T-helper 22 cell (primary cell): ENCODE measurements at regions not wholly inside any gene's neighbourhood (a gene's known extent, or its start where the extent isn't known, plus 50 kb on each side); places are given as distances from the start of the nearest gene placed in this dataset.
"Not testable (repeated sequence)": the region's sequence is repeated elsewhere in the genome, so short reads cannot be mapped to it uniquely, and the experiment has no call there.

Source experiments
- DNase-seq: peaks from one replicate; pipeline ENCODE4 v3.0.0-alpha.2; 2020; ENCODE audit warnings: low read depth

DNA sequence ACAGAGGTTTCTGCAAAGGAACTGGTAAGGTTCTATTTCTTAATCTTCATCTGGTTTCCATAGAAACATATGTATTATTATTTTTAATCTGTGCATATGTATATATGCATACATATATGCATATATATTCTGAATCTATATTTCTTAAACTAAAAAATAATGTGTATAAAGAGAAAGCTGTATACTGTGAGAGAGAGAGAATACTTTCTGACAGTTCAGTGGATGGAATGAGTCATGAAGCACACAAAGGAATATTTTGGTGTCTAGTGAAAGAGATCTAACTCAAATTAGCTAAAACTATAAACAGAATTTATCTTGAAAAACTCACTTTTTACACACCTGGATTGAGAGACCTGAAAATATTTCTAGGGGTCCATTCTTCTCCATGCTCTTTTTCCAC is 1929.3 kb upstream of the LRRTM1 start:
- no peak for DNase-seq

DNA sequence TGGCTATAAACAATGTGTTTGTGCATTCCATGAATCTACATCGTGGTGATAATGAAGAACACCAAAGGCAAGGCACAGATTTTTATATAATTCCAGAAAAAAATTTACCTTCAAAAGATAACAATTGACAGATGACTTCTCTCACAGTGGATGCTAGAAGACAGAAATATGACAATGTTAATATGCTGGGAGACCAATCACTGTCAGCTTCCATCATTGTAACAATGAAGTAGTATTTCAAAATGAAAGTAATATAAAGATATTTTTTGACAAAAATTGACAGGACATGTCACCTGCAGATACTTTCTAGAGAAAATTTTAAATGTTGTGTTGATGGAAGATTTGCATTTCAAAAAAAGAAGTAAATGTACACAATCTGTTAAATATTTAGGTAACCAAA is 1925.9 kb upstream of the LRRTM1 start:
- no peak for DNase-seq

DNA sequence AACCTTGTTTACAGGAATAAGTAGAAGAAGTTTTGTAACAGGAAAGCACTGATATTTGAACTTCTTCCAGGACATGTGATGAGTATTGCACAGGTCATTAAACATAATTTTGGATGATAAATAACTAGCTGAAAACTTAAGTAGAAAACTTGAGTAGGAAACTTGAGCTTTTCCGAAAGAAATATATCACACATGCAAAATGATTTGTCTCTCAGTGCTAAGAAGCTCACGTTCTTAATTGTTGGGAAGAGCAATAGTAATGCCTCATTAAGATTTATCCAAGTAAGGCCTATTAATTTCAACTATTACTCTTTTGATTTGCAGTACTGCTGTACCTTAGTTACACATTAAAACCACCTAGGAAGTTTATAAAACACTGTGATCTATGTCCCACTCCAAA is 1921.9 kb upstream of the LRRTM1 start:
- no peak for DNase-seq

DNA sequence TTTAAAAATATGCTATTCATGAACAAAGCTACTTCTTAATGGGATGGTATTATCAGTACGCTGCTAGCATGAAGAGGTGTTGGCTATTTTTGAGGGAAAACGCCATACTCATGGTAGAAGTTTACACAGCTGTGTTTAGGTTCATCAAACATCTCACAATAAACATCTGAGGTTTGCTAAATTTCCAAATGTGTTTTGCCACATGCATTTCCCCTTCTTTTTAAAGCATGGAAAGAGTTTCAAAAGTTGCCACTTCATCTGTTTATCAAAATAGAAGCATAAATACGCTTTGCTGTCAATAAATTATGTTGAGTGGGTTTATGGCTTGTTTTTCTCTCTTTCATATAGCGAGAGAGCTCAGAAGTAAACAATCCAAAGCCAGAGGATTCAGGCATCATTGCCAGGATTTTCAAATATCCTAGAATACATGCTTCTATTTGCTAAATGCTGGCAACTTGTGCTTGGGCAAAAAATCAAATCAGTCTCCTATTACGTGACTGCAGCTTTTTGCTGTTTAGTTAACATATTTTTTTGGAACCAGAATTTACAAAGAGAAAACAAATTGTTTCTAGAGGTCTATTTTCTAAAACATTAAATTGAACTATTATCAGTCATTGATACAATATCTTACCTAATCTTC is 1919.9 kb upstream of the LRRTM1 start:
- no peak for DNase-seq

GRCh38 chr2:82215212-82215611 is 1910.7 kb upstream of the LRRTM1 start:
- DNase-seq: no peak

GRCh38 chr2:82199493-82199852 is 1894.9 kb upstream of the LRRTM1 start:
- DNase-seq: no peak

DNA sequence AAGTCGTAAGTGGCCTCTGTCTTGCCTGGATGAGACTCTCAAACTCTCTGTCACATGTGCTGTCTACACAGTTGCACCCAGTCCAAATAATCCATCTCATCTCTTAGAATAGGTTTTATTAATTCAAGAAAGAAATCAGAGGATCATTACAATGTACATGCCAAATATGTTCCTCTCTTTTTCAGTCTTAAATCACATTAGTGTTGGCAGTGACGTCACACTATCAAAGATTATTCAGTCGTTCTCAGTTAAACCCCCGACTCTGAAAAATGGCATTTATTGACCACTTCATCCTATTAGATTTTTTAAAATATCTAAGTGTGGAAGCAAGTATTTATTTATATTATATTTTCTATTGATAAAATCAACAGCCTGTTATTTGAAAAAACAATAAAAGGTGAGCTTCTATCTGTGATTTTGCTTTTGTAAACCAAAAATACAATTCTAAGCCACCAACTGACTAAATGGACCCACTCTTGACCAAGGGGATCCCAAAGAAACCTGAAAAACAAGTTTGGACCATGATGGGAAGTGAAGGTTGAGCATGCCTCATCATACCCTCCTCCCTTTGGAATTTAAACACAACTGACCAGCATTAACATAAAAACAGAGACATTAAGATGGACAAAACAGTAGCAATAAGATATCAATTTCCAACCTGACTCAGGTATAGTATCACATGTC is 1894.4 kb upstream of the LRRTM1 start:
- no peak for DNase-seq

DNA sequence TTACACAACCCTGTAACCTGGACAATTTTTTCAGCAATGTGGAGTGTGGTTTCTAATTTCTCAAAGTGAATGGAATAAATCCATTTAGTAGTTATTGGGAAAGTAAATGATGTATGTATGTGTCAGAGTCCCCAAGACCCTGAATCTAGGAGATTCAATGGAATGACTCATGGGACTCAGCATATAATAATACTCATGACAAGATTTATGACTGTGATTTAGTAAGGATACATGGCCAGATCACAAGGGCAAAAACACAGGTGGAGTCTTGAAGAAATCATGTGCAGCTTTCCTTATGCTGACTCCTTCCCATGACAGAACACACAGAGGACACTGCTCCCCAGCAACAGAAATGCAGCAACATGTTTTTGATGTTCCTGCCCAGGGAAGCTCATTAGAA is 1877.7 kb upstream of the LRRTM1 start:
- no peak for DNase-seq

DNA sequence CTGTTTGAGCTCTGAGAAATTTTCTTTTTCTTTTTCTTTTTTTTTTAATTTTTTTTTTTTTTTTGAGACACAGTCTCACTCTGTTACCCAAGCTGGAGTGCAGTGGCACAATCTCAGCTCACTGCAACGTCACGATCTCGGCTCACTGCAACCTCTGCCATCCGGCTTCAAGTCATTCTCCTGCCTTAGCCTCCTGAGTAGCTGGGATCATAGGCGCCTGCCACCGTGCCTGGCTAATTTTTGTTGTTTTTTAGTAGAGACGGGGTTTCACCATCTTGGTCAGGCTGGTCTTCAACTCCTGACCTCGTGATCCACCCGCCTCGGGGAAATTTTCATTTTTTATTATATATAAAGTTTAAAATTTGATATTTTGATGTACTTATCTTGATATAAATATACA is 1870.7 kb upstream of the LRRTM1 start:
- not testable (repeated sequence) for DNase-seq

- no peak for DNase-seq
Observed at GRCh38 chr2:82172483-82172882, 1867.9 kb upstream of the LRRTM1 start.

DNA sequence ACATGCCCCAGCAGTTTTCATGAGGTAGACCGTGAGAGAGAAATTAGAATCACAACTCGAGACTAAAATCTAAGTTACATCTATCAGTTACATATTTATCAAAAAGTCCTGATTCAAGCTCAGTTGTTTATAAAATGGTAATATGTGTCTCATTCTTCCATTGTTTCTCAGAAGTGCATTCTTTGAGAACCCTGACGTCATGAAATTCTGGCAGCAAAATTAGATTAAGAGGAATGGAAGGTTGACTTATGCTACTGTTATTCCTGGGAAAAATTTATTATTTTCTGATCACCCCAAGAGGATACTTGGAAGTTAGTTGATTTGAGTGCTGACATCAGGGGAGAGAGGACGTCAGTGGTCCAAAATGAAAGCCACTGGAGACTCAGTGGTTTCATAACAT is 1864.8 kb upstream of the LRRTM1 start:
- no peak for DNase-seq

GRCh38 chr2:82165377-82165776 is 1860.8 kb upstream of the LRRTM1 start:
- no peak for DNase-seq

DNA sequence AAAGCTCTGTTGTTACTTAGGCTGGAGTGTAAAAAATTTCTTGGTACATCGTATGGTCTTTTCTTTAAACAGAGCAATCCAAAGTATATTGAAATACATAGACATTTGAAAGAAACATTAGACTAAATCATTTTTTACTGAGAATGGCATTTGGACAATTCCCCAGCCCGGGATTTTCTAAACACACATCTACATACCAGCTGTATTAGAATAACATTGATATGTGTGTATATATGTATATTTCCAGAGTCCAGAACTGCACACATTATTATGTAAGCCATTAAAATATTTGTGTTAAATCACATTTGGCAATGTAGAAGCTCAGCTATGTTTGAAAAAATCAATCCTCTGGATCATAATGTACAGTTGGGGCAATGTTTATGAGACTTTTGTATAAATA is 1853.6 kb upstream of the LRRTM1 start:
- no peak for DNase-seq

DNA sequence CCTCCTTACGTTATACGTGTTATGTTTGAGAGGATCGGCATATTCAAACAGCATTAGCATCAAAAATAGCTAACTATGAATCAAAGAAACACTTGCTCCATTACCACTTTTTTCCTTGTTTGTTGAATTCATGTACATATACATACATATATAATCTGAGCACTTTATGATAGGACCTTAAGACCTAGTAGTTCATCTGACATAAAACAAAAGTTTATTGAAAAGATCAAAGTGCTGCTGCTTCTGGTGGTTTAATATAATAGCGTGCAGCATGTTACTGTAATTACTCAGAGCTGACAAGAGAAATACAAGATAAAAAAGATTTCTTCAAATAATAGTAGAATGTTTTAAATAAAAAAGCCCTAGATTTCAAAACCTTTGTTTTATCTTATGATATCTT is 1850.9 kb upstream of the LRRTM1 start:
- no peak for DNase-seq

DNA sequence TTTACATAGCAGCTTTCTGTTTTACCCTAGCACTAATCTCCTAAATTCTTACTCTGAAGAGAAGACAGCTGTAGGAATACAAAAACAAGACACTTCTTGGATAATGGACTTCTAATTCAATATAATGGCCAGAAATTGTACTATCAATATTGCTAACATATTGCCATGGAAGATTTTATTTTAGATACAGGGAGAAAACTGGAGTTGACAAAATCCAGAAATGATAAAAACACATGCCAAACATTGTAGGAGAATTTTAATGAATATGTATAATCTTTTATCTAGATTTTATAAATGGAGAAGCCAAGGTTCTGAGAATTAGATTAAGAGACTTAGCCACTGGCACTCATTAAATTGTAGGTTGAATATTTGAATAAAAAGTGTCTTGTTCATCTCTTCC is 1838.8 kb upstream of the LRRTM1 start:
- no peak for DNase-seq

DNA sequence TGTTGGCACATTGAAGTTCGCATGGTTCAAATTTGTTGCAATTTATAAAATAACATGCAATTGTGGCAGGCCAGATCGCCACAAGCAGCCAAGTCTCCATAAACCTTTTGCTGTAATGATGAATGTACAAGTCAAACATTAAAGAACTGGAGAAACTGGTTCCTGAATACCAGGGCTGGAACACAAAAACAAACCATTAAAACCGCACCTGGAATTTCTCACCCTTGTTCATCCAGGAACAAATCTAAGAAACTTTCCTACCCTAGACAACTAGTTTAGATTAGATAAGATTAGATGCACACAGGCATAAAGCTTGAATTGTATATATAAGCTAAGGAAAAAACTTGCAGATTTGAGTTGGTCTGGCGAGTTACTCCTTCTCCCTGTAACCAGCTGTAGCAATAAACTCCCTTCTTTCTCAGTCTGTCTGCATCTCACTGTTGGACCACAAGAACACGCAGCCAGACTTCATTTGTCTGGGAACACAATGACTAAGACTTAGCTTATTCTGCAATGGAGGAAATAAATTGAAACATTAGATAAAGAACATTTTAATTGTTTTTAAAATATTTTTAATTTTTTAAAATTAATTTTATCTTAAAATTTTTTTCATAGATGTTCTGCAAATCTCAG is 1835.5 kb upstream of the LRRTM1 start:
- no peak for DNase-seq

DNA sequence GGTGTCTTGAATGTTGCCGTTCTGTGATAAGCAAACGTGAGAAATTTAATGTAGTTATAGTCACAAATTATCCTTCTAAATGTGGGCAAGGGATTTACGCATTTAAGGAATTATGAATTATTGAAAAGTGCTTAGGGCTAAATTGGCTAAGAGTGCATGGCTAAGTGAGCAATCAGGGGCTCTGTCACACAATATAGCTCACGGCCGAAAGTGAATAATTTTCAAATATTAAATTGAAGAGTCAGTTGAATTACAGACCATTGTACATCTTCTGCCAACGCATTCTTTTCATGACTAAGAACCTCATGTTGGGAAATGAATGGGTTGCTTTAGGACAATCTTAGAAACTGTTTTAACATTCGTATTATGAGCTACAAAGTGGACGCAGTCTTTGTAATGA is 1832.9 kb upstream of the LRRTM1 start:
- no peak for DNase-seq

- DNase-seq: no peak
Observed at GRCh38 chr2:82128051-82128450, 1823.5 kb upstream of the LRRTM1 start.

DNA sequence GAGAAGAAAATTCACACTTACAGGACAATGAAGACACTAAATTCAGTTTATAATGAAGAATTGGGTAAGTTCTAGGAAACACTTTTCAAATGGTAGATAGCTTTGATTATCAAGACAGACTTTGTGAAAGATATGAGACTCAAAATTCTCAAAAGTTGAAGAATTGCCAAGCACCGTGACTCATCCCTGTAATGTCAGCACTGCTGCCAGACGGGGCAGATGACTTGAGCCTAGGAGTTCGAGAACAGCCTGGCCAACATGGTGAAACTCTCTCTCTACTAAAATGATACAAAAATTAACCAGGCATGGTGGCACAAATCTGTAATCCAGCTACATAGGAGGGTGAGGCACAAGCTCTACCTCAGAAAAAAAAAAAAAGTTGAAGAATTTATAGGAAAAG is 1820.1 kb upstream of the LRRTM1 start:
- no peak for DNase-seq

DNA sequence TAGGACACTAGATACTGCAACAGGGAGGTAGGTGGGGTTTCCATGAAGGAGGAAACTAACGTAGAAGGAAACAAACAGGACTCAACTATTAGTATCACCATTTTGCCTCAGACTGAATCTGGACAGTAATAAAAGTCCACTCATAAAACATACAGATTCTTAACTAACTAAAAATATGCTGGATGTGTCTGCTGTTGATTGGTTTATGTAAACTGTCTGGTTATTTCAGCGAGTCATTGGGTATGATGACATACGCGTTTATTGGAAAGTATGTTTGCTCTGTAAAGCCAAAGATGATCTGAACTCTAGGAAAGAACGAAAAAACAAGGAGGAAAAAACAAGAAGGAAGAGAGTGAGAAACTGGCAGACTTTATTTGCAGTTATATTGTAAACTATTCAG is 1816.1 kb upstream of the LRRTM1 start:
- no peak for DNase-seq

DNA sequence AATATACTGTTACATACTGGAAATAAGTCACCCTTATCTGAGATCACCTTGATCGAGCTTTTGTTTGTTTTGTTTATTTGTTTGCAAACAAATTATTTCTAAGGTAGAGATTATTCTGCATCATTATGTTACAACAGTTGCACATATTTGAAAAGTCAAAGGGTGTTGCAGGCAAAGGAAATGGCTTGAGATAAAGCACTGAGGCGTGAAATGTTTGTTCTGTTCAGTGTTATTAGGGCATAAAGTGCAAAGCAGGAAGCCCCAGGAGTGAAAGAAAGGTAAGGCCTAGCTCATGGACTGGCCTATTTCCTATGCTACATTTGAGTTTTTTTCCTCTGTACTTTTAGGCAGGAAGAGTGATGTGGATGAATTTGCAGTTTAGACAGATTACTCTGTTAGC is 1815.6 kb upstream of the LRRTM1 start:
- DNase-seq: no peak

DNA sequence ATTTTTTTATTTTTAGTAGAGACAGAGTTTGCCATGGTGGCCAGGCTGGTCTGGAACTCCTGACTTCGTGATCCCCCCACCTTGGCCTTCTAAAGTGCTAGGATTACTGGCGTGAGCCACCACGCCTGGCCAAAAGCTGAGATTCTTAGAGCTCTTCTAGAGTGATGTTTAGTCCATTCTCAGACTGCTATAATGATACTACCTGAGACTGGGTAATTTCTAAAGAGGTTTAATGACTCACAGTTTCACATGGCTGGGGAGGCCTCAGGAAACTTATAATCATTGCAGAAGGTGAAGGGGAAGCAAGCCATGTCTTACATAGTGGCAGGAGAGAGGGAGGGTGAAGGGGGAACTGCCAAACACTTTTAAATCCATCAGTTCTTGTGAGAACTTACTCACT is 1804.9 kb upstream of the LRRTM1 start:
- no peak for DNase-seq

DNA sequence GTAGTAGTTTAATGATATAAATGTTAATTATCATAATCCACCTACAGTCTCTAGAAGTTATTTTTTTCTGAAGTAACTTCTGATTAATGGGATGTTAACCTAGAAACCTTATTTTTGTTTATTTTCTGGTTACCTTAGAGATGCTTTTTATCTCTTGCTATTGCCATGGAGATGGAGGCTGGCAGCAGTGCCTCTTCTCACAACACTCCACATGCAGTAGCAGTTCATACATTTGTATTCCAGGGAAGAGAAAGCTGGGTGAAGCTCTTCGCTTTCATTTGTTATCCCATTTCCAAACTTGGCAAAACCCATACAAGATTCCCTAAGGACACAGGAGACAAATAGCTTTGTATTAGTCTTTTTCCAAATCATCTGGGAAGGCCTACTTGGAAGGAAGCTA is 1794.1 kb upstream of the LRRTM1 start:
- no peak for DNase-seq

- no peak for DNase-seq
Observed at GRCh38 chr2:82089518-82089917, 1785.0 kb upstream of the LRRTM1 start.
